ENCODE measurements at regions not wholly inside any gene's neighbourhood (a gene's known extent, or its start where the extent isn't known, plus 50 kb on each side); places are given as distances from the start of the nearest gene placed in this dataset.

DNA sequence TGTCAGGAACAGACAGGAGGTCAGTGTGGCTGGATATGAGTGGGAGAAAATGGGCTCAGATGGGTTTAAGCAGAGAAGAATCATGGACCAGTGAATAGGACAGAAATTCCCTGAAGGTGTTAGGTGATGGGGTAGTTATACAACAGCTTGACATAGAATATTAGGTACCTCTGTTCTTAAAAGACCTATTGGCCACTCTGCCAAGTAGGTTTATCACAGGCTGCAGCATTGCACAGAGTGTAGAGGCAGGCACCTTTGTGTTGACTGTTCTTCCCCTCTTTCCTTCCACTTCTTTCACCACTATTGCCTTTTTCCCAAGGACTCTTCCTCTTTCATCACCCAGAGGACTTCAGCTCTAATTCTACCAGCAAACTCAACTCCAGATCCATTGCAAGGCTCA, 274.4 kb downstream of the CDCA7 start:
- no peaks in the 10 kb centered on the region for H4K20me1 ChIP-seq (ENCODE audit: insufficient read depth)
- no peak overlapping the region for H3K4me3 ChIP-seq (ENCODE audit: low read length)

DNA sequence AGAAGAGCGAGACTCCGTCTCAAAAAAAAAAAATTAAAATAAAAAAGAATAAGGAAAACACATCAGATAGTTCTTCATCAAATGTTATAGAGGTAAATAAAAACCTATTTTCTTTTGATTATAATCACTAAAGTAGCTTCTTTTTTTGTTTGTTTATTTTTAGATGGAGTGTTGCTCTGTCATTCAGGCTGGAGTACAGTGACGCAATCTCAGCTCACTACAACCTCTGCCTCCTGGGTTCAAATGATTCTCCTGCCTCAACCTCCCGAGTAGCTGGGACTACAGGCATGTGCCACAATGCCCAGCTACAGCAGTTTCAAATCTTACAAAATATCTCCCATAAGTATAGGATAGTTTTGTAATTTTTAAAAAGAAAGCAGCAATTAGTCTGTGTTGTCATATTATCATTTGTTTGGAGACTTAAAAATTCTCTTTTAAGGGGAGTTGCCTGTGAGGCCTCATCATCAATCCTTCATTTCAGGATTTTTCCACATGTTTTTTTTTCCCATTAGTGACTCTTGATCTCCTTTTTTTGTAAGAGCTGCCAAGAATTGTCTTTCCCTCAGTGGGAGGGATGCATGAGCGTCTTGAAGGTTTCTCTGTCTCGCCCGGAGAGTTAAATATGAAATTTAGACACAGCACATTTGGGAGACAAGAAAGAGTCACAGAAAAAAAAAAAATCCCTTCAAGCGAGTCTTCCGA, 275.9 kb downstream of the CDCA7 start:
- H3K79me2 ChIP-seq (replicated peaks; ENCODE audit: insufficient read depth, low read length) = no peaks in the 10 kb centered on the region
- no peak overlapping the region for H3K4me2 ChIP-seq (ENCODE audit: low read length)
- H3K9ac ChIP-seq (ENCODE audit: low read length) = no peak overlapping the region
- H3K27ac ChIP-seq (ENCODE audit: low read length) = no peak overlapping the region
- H3K36me3 ChIP-seq (ENCODE audit: insufficient read depth, low read length) = no peaks in the 10 kb centered on the region
- H3K9me2 ChIP-seq (ENCODE audit: insufficient read depth, low read length) = no peaks in the 10 kb centered on the region
- H3K27me3 ChIP-seq (ENCODE audit: insufficient read depth, low read depth, low read length) = no peaks in the 10 kb centered on the region
- H2AFZ ChIP-seq (ENCODE audit: low read depth, low read length) = no peak overlapping the region
- no peak overlapping the region for H3K4me3 ChIP-seq (ENCODE audit: low read length)
- no peaks in the 10 kb centered on the region for H4K20me1 ChIP-seq (ENCODE audit: insufficient read depth)
- TF ChIP-seq RAD21 (conservative IDR thresholded peaks at IDR 0.05) (no peak), SMC3 (conservative IDR thresholded peaks at IDR 0.05; ENCODE audit: poor library complexity) (no peak)
- no peaks in the 10 kb centered on the region for H3F3A ChIP-seq (ENCODE audit: insufficient read depth, low read length, poor library complexity, severe bottlenecking)
- no peaks in the 10 kb centered on the region for H3K9me3 ChIP-seq (ENCODE audit: low read length)

More for the DNA sequence above, 274.4 kb downstream of the CDCA7 start:
- no peak overlapping the region for H3K9ac ChIP-seq (ENCODE audit: low read length)
- no peaks in the 10 kb centered on the region for H3K27me3 ChIP-seq (ENCODE audit: insufficient read depth, low read depth, low read length)
- H3K9me3 ChIP-seq (ENCODE audit: low read length) = no peaks in the 10 kb centered on the region
- no peaks in the 10 kb centered on the region for H3F3A ChIP-seq (ENCODE audit: insufficient read depth, low read length, poor library complexity, severe bottlenecking)
- no peaks in the 10 kb centered on the region for H3K36me3 ChIP-seq (ENCODE audit: insufficient read depth, low read length)
- no peaks in the 10 kb centered on the region for H3K79me2 ChIP-seq (replicated peaks; ENCODE audit: insufficient read depth, low read length)
- H2AFZ ChIP-seq (ENCODE audit: low read depth, low read length) = no peak overlapping the region
- TF ChIP-seq RAD21 (conservative IDR thresholded peaks at IDR 0.05) = no peak
- no peak for TF ChIP-seq TAF1 (IDR thresholded peaks at IDR 0.05; ENCODE audit: low read depth)
- TF ChIP-seq, protein P1, sequence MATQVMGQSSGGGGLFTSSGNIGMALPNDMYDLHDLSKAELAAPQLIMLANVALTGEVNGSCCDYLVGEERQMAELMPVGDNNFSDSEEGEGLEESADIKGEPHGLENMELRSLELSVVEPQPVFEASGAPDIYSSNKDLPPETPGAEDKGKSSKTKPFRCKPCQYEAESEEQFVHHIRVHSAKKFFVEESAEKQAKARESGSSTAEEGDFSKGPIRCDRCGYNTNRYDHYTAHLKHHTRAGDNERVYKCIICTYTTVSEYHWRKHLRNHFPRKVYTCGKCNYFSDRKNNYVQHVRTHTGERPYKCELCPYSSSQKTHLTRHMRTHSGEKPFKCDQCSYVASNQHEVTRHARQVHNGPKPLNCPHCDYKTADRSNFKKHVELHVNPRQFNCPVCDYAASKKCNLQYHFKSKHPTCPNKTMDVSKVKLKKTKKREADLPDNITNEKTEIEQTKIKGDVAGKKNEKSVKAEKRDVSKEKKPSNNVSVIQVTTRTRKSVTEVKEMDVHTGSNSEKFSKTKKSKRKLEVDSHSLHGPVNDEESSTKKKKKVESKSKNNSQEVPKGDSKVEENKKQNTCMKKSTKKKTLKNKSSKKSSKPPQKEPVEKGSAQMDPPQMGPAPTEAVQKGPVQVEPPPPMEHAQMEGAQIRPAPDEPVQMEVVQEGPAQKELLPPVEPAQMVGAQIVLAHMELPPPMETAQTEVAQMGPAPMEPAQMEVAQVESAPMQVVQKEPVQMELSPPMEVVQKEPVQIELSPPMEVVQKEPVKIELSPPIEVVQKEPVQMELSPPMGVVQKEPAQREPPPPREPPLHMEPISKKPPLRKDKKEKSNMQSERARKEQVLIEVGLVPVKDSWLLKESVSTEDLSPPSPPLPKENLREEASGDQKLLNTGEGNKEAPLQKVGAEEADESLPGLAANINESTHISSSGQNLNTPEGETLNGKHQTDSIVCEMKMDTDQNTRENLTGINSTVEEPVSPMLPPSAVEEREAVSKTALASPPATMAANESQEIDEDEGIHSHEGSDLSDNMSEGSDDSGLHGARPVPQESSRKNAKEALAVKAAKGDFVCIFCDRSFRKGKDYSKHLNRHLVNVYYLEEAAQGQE (IDR thresholded peaks at IDR 0.05; ENCODE audit: borderline replicate concordance) = no peak
- TF ChIP-seq POLR2AphosphoS5 (IDR thresholded peaks at IDR 0.05) = no peak
- no peak for TF ChIP-seq EZH2 (IDR thresholded peaks at IDR 0.05; ENCODE audit: borderline replicate concordance, insufficient read depth, low read length, poor library complexity, severe bottlenecking)
- TF ChIP-seq SMC3 (conservative IDR thresholded peaks at IDR 0.05; ENCODE audit: poor library complexity) = no peak
- no peak for TF ChIP-seq MXI1 (conservative IDR thresholded peaks at IDR 0.05; ENCODE audit: poor library complexity, severe bottlenecking)
- no peak for TF ChIP-seq EP300 (conservative IDR thresholded peaks at IDR 0.05; ENCODE audit: poor library complexity, severe bottlenecking)
- TF ChIP-seq, protein P2, sequence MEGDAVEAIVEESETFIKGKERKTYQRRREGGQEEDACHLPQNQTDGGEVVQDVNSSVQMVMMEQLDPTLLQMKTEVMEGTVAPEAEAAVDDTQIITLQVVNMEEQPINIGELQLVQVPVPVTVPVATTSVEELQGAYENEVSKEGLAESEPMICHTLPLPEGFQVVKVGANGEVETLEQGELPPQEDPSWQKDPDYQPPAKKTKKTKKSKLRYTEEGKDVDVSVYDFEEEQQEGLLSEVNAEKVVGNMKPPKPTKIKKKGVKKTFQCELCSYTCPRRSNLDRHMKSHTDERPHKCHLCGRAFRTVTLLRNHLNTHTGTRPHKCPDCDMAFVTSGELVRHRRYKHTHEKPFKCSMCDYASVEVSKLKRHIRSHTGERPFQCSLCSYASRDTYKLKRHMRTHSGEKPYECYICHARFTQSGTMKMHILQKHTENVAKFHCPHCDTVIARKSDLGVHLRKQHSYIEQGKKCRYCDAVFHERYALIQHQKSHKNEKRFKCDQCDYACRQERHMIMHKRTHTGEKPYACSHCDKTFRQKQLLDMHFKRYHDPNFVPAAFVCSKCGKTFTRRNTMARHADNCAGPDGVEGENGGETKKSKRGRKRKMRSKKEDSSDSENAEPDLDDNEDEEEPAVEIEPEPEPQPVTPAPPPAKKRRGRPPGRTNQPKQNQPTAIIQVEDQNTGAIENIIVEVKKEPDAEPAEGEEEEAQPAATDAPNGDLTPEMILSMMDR (IDR thresholded peaks at IDR 0.05; ENCODE audit: poor library complexity, severe bottlenecking) = no peak
- H3K27ac ChIP-seq (ENCODE audit: low read length) = no peak overlapping the region
- no peak overlapping the region for H3K4me2 ChIP-seq (ENCODE audit: low read length)
- no peaks in the 10 kb centered on the region for H3K9me2 ChIP-seq (ENCODE audit: insufficient read depth, low read length)

Data from neural cell (in vitro differentiated cells).